Thoracic aorta (tissue), 2 donors: ENCODE measurements at regions not wholly inside any gene's neighbourhood (a gene's known extent, or its start where the extent isn't known, plus 50 kb on each side); places are given as distances from the start of the nearest gene placed in this dataset.

ENCODE experiments used
- ATAC-seq: fragments of 150-250 bp; one replicate; pipeline ENCODE4 v1.8.0; 2017; ENCODE audit warnings: low read depth; ENCODE audit not compliant: insufficient number of reproducible peaks, low FRiP score
- DNase-seq: peaks from one replicate; pipeline ENCODE4 v3.0.0-alpha.2; 2020; ENCODE audit warnings: low spot score
- H3K27ac ChIP-seq, 2 donors: fragments of 200-600 bp; sonication (generic); 1 replicate in 1 of 2; 2 replicates in 1 of 2; pipeline ENCODE4 v1.5.1; 2016; ENCODE audit warnings: mild to moderate bottlenecking in 2 of 2, moderate library complexity in 2 of 2
- H3K27me3 ChIP-seq: fragments of 200-600 bp; sonication (generic); replicated peaks from 2 replicates; pipeline ENCODE4 v1.6.0; 2016; ENCODE audit warnings: mild to moderate bottlenecking; ENCODE audit not compliant: insufficient read depth
- H3K36me3 ChIP-seq: fragments of 200-600 bp; sonication (generic); one replicate; pipeline ENCODE4 v1.5.1; 2016
- H3K4me1 ChIP-seq, 2 donors: fragments of 200-600 bp; sonication (generic); 1 replicate in 1 of 2; 2 replicates in 1 of 2; pipeline versions ENCODE4 v1.5.1 to v1.6.0; 2016; ENCODE audit warnings: low read depth in 2 of 2, mild to moderate bottlenecking in 1 of 2; ENCODE audit not compliant: control insufficient read depth in 1 of 2
- H3K4me3 ChIP-seq: fragments of 200-600 bp; sonication (generic); 2 replicates; pipeline ENCODE4 v1.5.1; 2016; ENCODE audit warnings: mild to moderate bottlenecking
- H3K9me3 ChIP-seq: fragments of 200-600 bp; sonication (generic); 2 replicates; pipeline ENCODE4 v1.5.1; 2016
- CTCF ChIP-seq: fragments of 200-600 bp; sonication (generic); IDR thresholded peaks from one replicate; pipeline ENCODE4 v1.5.1; 2019; ENCODE audit warnings: antibody characterized with exemption

- Histone ChIP-seq H3K4me1 (no peaks in the 10 kb centered on the region), H3K36me3 (no peaks in the 10 kb centered on the region), H3K9me3 (no peaks in the 10 kb centered on the region), H3K4me3 (no peak overlapping the region), H3K27ac (no peak overlapping the region), H3K27me3 (no peaks in the 10 kb centered on the region)
- TF ChIP-seq CTCF, result no peak
- ATAC-seq, result no peak
- no peak for DNase-seq
Observed at GRCh38 chr10:125264091-125264490, 103.7 kb upstream of the CTBP2 start.

- no peak for TF ChIP-seq CTCF
- ATAC-seq (no peak), DNase-seq (no peak)
- H3K27ac ChIP-seq, result no peak overlapping the region
- H3K36me3 ChIP-seq, result no peaks in the 10 kb centered on the region
- H3K4me1 ChIP-seq, result no peaks in the 10 kb centered on the region
- no peaks in the 10 kb centered on the region for H3K27me3 ChIP-seq
- no peak overlapping the region for H3K4me3 ChIP-seq
- no peaks in the 10 kb centered on the region for H3K9me3 ChIP-seq
Observed at GRCh38 chr10:125263551-125263950, 103.2 kb upstream of the CTBP2 start.

GRCh38 chr10:125262920-125263319 lies 102.6 kb upstream of the CTBP2 start:
- ATAC-seq (no peak), DNase-seq (no peak)
- Histone ChIP-seq H3K36me3 (no peaks in the 10 kb centered on the region), H3K4me3 (no peak overlapping the region), H3K4me1 (no peaks in the 10 kb centered on the region), H3K27me3 (no peaks in the 10 kb centered on the region), H3K9me3 (no peaks in the 10 kb centered on the region), H3K27ac (no peak overlapping the region)
- no peak for TF ChIP-seq CTCF

- Histone ChIP-seq H3K4me3 (no peak overlapping the region), H3K27me3 (no peaks in the 10 kb centered on the region), H3K9me3 (no peaks in the 10 kb centered on the region), H3K36me3 (no peaks in the 10 kb centered on the region), H3K4me1 (no peaks in the 10 kb centered on the region), H3K27ac (no peak overlapping the region)
- no peak for DNase-seq
- no peak for ATAC-seq
- no peak for TF ChIP-seq CTCF
Observed at GRCh38 chr10:125262409-125262808, 102.0 kb upstream of the CTBP2 start.

- Histone ChIP-seq H3K36me3 (no peaks in the 10 kb centered on the region), H3K4me3 (no peak overlapping the region), H3K9me3 (no peaks in the 10 kb centered on the region), H3K4me1 (no peaks in the 10 kb centered on the region), H3K27me3 (no peaks in the 10 kb centered on the region), H3K27ac (no peak overlapping the region)
- DNase-seq, result no peak
- ATAC-seq, result no peak
- no peak for TF ChIP-seq CTCF
Observed at GRCh38 chr10:125261491-125262186, 101.3 kb upstream of the CTBP2 start.
